HG03103 (cell line): ENCODE measurements at regions not wholly inside any gene's neighbourhood (a gene's known extent, or its start where the extent isn't known, plus 50 kb on each side); places are given as distances from the start of the nearest gene placed in this dataset.

Experiments
- ATAC-seq: cut with Tn5 transposase; IDR thresholded peaks from one replicate; pipeline ENCODE4 v1.9.1; 2021; ENCODE audit warnings: low read depth; ENCODE audit not compliant: unreplicated experiment

DNA sequence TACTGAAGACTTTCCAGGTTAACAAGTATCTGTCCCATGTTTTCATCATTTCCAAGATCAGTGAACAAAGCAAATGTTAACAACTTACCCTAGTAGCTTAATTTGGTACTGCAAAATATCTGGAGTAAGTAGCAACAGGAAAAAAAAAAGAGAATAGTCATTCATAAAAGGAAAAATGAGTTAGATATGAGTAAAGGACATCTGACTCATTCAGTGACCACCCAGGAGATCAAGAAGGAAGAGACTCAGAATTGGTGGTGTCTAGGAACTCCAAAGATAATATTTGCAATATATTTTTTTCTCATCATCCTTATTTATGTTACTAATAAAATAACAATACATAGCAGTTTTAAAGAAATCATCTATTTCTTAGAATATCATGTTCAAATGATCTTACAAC, 253.8 kb upstream of the COL8A1 start:
- ATAC-seq = no peak

- no peak for ATAC-seq
These were observed 261.5 kb upstream of the COL8A1 start for GRCh38 chr3:99376926-99377325.

GRCh38 chr3:99373846-99374210, 264.6 kb upstream of the COL8A1 start:
- no peak for ATAC-seq

DNA sequence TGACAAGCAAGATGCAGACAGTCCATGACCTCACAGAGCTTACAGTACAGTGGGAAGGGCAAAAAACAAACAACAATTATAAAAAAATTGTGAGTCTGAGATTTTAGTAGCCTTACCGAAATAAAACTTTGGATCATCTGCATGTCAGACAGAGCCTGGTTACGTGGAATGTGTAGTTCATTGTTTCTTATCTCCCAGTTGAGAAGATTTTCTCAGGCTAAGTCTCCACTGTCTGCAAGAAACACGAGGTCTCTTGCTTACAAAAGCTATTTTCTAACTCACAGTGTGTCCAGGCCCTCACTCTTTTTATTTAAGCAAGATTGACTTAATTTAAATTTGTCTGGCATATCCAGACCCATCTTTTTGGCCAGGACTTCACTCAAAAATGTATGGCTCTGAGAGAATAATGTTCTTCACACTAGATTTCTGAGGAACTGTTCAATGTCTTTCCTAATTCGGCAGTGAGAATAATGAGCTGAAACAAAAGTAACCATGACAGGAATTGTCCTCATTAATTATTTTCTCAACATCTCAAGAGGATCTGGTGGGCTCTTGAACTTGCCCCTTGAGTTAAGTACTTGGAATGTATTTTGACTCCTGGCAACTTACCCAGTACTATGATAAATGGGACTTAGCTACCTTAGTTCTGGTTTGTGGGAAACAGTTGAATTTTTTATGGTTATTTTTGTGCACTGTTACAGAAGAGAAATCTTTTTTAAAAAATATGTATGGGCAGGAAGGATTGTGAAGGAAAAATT, 265.1 kb upstream of the COL8A1 start:
- no peak for ATAC-seq

DNA sequence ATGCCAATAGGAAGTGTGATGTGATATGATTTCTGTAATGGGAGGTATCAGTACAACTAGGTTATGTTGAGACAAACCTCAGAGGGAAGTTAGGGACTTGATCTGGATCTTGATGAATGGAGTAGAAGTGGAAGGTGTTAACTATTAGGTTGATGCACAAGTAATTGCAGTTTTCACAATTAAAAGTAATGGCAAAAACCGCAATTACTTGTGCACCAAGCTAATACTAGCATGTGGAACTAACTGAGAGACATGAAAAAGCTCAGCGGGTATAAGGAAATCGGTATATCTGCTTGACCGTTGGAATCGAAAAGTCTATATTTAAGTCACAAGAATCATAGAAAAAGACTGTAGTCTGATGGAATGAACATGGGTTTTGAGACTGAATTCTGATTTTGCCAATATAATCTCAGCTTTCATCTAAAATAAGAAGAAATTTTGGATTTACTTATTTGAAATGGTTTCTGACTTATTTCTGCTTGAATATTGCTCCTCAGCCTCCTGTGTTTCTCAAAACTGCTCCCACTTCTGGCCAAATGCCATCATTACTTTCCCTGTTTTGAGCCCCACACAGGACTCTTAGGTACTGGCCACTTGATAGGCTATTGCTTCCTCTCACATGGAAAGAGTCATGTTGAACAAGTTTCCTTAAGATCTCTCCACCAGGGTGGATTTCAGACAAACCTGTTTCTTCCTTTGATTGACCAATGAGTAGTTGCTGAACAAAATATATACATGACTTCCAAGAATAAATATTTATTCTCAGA, 271.5 kb upstream of the COL8A1 start:
- no peak for ATAC-seq

- no peak for ATAC-seq
These were observed 272.4 kb upstream of the COL8A1 start for GRCh38 chr3:99365979-99366378.

- ATAC-seq = no peak
These were observed 273.0 kb upstream of the COL8A1 start for GRCh38 chr3:99365396-99365795.

GRCh38 chr3:99357131-99357530, 281.3 kb upstream of the COL8A1 start:
- no peak for ATAC-seq

GRCh38 chr3:99356696-99357095, 281.7 kb upstream of the COL8A1 start:
- ATAC-seq = no peak

GRCh38 chr3:99355465-99355864, 282.9 kb upstream of the COL8A1 start:
- ATAC-seq = no peak

GRCh38 chr3:99352811-99353210, 285.6 kb upstream of the COL8A1 start:
- ATAC-seq = no peak

- ATAC-seq = no peak
These were observed 287.3 kb upstream of the COL8A1 start for GRCh38 chr3:99351122-99351521.

DNA sequence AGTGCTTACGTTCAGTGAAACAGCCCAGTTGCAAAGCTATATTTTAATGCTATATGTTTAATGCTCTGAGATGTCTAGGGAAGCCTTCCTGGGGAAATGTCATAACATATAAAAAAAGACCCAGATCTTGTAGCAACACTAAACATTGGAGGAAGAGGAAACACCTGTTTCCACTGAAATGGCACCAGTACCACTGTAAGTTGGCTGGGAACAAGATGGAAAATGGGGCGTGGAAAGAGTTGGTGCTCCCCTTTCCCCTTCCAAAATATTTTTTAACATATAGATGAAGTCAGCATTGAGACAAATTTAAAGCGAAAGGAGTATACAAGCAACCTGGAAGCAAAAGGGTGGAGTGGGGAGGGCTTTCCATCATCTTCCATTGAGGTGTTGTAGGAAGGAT, 289.9 kb upstream of the COL8A1 start:
- ATAC-seq = no peak

DNA sequence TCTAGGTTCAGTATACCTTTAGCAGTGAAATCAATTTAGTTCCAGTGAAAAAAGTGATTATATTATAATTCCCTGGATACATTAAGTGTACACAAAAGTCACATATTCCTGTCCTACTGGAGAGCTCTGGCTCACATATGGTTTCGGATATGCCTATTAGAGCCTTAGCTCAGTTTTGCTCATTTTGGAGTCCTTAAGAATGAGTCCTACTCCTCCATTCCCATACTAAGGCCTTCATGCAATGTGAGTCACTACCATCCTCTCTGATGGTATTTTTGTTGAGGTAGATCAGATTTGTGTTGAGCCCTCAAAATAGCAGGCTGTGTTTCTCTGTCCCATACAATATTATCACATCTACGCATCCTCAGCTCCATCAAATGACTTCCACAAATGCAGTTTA, 294.2 kb upstream of the COL8A1 start:
- ATAC-seq = no peak

- no peak for ATAC-seq
These were observed 296.0 kb upstream of the COL8A1 start for GRCh38 chr3:99342383-99342782.

DNA sequence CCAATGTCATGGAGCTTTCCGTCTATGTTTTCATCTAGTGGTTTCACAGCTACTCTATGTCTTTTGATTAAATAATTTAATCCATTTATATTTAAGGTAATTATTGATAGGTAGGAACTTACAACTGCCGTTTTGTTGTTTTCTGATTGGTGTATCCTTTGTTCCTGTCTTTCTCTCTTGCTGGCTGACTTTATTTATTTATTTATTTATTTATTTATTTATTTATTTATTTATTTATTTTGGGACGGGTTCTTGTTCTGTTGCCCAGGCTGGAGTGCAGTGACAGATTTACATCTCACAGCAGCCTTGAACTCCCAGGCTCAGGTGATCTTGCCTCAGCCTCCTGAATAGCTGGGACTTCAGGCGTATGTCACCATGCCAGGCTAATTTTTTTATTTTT, 299.2 kb upstream of the COL8A1 start:
- no peak for ATAC-seq

GRCh38 chr3:99332718-99333117, 305.7 kb upstream of the COL8A1 start:
- no peak for ATAC-seq

DNA sequence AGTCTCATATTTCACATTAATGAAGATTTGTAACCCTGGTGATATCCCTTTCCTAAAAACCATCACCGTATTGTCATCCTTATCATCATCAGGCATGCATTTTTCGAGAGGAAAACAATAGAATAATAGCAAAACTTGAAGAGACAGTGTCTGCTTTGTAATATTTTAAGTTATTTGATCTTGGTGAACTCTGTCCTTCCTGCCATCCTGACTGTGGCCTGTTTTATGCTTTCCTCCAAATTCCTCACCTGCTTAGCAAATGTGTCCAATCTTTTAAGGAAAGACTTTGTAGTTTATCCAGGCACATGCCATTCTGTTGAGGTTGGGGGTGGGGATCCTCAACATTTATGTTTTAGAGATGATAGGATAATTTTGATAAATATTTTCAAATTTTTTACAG, 306.1 kb upstream of the COL8A1 start:
- no peak for ATAC-seq

GRCh38 chr3:99330924-99331532, 307.4 kb upstream of the COL8A1 start:
- ATAC-seq = no peak

- no peak for ATAC-seq
These were observed 308.1 kb upstream of the COL8A1 start for GRCh38 chr3:99330281-99330680.

- no peak for ATAC-seq
These were observed 313.0 kb upstream of the COL8A1 start for GRCh38 chr3:99325402-99325801.
